ENCODE measurements at regions not wholly inside any gene's neighbourhood (a gene's known extent, or its start where the extent isn't known, plus 50 kb on each side); places are given as distances from the start of the nearest gene placed in this dataset.

DNA sequence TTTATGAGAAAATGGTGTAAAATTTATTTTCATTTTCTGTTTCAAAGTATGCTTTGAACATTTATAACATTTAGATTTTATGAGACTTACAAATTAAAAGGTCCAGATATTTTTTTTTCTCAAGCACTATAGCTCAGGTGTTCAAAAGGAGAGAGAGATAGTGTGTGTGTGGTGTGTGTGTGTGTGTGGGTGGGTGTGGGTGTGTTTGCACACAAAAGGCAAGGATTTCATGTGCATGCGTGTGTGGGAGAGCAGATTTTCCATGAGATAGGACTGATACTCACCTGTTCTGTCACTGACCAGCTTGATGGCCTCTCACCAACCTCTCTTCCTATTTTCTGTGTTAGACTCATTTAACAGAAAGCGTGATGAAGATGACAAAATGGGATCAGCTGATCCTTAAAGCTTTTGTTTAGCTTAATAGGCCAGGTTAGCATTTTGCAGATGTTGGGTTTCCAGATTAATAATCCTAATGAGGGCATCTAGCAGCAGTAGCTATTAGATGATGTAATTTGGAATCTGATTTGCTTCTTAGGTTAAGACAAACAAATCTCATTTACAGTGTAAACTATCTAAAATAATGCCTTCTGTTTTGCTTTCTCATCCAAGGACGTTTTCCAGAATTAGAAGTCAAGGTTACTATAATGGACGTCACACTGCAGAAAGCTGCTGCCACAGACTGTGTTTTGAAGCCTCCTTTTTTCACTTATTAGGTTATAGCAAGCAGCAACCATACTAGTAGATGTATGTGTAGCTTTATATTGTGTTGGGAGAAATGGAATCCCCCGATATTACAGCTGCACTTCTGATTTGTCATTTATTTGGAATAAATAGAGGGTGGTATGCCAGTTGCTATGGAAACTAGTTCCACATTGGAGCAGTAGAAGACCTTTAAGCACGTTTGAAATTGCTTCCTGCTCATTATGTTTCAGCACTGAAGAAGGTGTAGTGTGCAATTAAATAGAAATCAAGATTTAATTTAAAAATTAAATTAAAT, 355.6 kb downstream of the TAF11L14 start:
- TF ChIP-seq, protein P1, sequence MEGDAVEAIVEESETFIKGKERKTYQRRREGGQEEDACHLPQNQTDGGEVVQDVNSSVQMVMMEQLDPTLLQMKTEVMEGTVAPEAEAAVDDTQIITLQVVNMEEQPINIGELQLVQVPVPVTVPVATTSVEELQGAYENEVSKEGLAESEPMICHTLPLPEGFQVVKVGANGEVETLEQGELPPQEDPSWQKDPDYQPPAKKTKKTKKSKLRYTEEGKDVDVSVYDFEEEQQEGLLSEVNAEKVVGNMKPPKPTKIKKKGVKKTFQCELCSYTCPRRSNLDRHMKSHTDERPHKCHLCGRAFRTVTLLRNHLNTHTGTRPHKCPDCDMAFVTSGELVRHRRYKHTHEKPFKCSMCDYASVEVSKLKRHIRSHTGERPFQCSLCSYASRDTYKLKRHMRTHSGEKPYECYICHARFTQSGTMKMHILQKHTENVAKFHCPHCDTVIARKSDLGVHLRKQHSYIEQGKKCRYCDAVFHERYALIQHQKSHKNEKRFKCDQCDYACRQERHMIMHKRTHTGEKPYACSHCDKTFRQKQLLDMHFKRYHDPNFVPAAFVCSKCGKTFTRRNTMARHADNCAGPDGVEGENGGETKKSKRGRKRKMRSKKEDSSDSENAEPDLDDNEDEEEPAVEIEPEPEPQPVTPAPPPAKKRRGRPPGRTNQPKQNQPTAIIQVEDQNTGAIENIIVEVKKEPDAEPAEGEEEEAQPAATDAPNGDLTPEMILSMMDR (IDR thresholded peaks at IDR 0.05; ENCODE audit: control extremely low read depth, extremely low read depth, low read depth, missing control alignments), result no peak
- no peak for DNase-seq (ENCODE audit: extremely low spot score)
- ChIA-PET POLR2A (no interaction called here), CTCF (interaction anchor here (0.7 to 1.4 kb wide), 2 partner anchors 10 to 30 kb away, joined by 3 to 4 read pairs; no protein-coding TSS in a partner anchor)

DNA sequence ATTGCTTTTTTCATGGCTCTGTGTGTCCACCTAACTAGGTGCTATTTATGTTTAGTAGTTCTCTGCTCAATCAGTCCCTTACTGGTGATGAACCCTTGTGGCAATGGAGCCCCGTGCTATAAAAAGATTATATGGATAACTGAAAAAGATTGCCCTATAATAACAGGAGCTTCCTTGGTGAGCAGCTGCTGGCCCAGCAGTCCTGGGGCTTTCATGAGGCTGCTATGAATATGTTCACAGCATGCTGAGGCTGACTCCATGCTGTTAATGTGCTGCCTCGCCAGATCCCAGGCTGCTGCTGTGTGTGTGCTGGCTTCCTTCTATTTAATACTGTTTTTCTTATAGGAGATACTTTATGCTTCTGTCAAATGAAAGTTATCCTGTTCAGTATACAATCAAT, 357.5 kb downstream of the TAF11L14 start:
- CTCF ChIA-PET, result no interaction called here
- DNase-seq (ENCODE audit: extremely low spot score), result no peak

DNA sequence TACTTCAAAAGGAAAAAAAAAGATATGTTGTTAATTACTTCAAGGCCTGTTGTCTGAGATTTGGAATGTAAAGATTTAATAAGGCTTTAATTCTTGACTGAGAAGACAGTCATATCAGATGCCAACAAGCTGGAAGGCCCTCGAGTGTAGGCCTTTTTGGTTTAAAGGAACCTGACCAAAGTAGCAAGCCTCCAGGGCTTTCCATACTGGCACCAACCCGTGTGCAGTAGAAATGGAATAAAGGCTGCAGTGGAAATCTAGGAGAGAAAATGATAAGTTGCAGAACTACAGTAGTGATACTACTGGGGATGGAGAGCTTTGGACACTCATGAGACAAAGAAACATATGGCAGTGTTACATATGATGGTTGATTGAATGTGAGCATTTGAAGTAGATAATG, 358.0 kb downstream of the TAF11L14 start:
- POLR2A ChIA-PET, result no interaction called here
- DNase-seq (ENCODE audit: extremely low spot score), result no peak
- TF ChIP-seq, protein P1 (IDR thresholded peaks at IDR 0.05; ENCODE audit: control extremely low read depth, extremely low read depth, low read depth, missing control alignments), result no peak
- CTCF ChIA-PET, result no interaction called here

More for the DNA sequence above, 357.5 kb downstream of the TAF11L14 start:
- POLR2A ChIA-PET, result no interaction called here
- TF ChIP-seq, protein P1 (IDR thresholded peaks at IDR 0.05; ENCODE audit: control extremely low read depth, extremely low read depth, low read depth, missing control alignments), result no peak

DNA sequence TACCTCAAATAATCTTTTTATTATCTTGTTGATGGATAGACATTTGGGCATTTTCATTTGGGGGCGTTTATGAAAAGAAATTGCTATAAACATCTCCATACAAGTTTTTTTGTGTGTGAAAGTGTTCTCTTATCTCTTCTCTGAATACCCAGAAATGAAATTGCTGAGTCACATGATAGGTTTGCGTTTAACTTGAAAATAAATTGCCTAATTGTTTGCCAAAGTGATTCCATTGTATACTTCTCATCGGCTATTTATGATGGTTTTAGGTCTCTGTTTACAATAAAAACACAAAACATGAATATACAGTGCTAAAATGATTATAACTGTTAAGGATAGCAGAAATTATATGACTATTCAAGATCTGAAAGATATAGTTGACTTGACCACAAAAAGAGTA, 361.7 kb downstream of the TAF11L14 start:
- POLR2A ChIA-PET, result no interaction called here
- TF ChIP-seq, protein P1 (IDR thresholded peaks at IDR 0.05; ENCODE audit: control extremely low read depth, extremely low read depth, low read depth, missing control alignments), result no peak
- CTCF ChIA-PET, result no interaction called here
- no peak for DNase-seq (ENCODE audit: extremely low spot score)

DNA sequence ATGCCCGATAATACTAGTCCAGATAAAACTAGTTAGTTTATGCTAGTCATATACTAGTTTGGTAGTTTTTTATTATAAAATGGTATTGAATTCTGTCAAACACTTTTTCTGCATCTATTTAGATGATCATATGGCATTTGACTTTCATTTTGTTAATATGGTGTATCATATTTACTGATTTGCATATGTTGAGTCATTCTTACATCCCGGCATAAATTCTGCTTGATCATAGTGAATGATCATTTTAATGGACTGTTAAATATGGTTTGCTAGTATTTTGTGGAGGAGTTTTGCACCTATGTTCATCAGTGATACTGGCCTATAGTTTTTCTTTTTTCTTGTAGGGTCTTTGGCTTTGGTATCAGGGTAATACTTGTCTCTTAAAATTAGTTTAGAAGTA, 365.6 kb downstream of the TAF11L14 start:
- no peak for DNase-seq (ENCODE audit: extremely low spot score)
- TF ChIP-seq, protein P1 (IDR thresholded peaks at IDR 0.05; ENCODE audit: control extremely low read depth, extremely low read depth, low read depth, missing control alignments), result no peak
- CTCF ChIA-PET, result no interaction called here
- POLR2A ChIA-PET, result no interaction called here

DNA sequence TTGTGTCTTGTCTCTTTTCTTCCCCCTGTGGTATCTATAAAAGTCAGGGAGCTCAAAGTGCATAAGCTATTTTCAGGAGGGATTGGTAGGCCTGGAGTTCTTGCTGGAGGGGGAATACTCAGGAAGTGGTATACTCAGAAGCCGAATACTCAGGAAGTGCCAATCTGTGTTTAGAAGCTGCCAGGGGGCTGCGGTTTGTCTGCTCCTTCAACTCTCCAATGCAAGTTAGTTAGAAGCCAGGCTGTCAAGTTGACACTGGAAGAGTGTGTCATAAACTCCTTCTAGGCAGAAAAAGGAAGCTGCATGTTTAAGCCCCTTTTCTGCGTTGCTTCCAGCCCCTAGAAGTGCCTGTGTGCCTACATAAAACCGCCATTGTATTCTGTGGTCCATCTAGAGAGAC, 366.5 kb downstream of the TAF11L14 start:
- TF ChIP-seq, protein P1 (IDR thresholded peaks at IDR 0.05; ENCODE audit: control extremely low read depth, extremely low read depth, low read depth, missing control alignments), result no peak
- POLR2A ChIA-PET, result no interaction called here
- no peak for DNase-seq (ENCODE audit: extremely low spot score)
- CTCF ChIA-PET, result no interaction called here
